C1 segment of cervical spinal cord (tissue), 14 donors: ENCODE measurements at regions not wholly inside any gene's neighbourhood (a gene's known extent, or its start where the extent isn't known, plus 50 kb on each side); places are given as distances from the start of the nearest gene placed in this dataset.
"Not testable (repeated sequence)": the region's sequence is repeated elsewhere in the genome, so short reads cannot be mapped to it uniquely, and the experiment has no call there.

ENCODE experiments used
- DNase-seq, 14 donors: peaks; one replicate each; lab custom pipeline; 2025; lab: John Stamatoyannopoulos, UW

- DNase-seq = no peak
These were observed 113.3 kb upstream of the LPCAT1 start for GRCh38 chr5:1636981-1637638.

GRCh38 chr5:1636208-1636770, 112.5 kb upstream of the LPCAT1 start:
- DNase-seq = not testable (repeated sequence)

- DNase-seq = not testable (repeated sequence)
These were observed 111.7 kb upstream of the LPCAT1 start for GRCh38 chr5:1635477-1635876.

GRCh38 chr5:1634337-1634661, 110.5 kb upstream of the LPCAT1 start:
- DNase-seq = no peak

- DNase-seq = peak in 13 of 14 donors; percentile 47 to 89 (median 75)
These were observed 110.0 kb upstream of the LPCAT1 start for GRCh38 chr5:1633605-1634336.

- not testable (repeated sequence) for DNase-seq
These were observed 107.2 kb upstream of the LPCAT1 start for GRCh38 chr5:1631004-1631403.

GRCh38 chr5:1626397-1626796, 102.6 kb upstream of the LPCAT1 start:
- DNase-seq = not testable (repeated sequence)

- not testable (repeated sequence) for DNase-seq
These were observed 95.8 kb upstream of the LPCAT1 start for GRCh38 chr5:1619531-1619930.

GRCh38 chr5:1618296-1618865, 94.6 kb upstream of the LPCAT1 start:
- not testable (repeated sequence) for DNase-seq

GRCh38 chr5:1617236-1617755, 93.5 kb upstream of the LPCAT1 start:
- DNase-seq = not testable (repeated sequence)

- DNase-seq = not testable (repeated sequence)
These were observed 89.8 kb upstream of the LPCAT1 start for GRCh38 chr5:1613515-1613914.

GRCh38 chr5:1610526-1610925, 86.8 kb upstream of the LPCAT1 start:
- DNase-seq = not testable (repeated sequence)

- not testable (repeated sequence) for DNase-seq
These were observed 85.4 kb upstream of the LPCAT1 start for GRCh38 chr5:1609111-1609510.

GRCh38 chr5:1608336-1608735, 84.6 kb upstream of the LPCAT1 start:
- not testable (repeated sequence) for DNase-seq

- DNase-seq = not testable (repeated sequence)
These were observed 83.2 kb upstream of the LPCAT1 start for GRCh38 chr5:1606951-1607350.

GRCh38 chr5:1603916-1604315, 80.2 kb upstream of the LPCAT1 start:
- not testable (repeated sequence) for DNase-seq

GRCh38 chr5:1601565-1601964, 77.8 kb upstream of the LPCAT1 start:
- not testable (repeated sequence) for DNase-seq

- DNase-seq = not testable (repeated sequence)
These were observed 75.4 kb upstream of the LPCAT1 start for GRCh38 chr5:1598950-1599737.

GRCh38 chr5:1597093-1597473, 73.3 kb upstream of the LPCAT1 start:
- not testable (repeated sequence) for DNase-seq

- DNase-seq = not testable (repeated sequence)
These were observed 72.8 kb upstream of the LPCAT1 start for GRCh38 chr5:1596462-1597092.
